ENCODE measurements at regions not wholly inside any gene's neighbourhood (a gene's known extent, or its start where the extent isn't known, plus 50 kb on each side); places are given as distances from the start of the nearest gene placed in this dataset.

DNA sequence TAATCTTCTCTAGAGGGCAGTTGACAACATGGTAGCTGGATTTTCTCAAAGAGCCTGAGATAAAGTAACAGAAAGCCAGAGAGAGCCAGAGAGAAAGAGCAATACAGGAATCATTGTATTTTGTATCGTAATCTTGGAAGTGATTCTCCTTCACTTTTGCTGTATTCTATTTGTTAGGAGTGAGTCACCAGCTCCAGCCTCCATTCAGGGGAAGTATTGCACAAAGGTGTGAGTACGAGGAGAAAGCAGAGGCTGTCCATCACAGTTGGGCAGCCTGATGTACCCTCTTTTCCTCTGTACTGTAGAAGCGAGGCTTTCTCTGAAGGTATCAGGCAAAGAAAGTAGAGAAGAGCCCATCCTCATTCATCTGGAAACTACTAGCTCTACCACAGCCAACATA lies 176.8 kb downstream of the KCNS3 start:
- Histone ChIP-seq H3K9me3 (ENCODE audit: control insufficient read depth, low read depth, low read length) (no peaks in the 10 kb centered on the region), H3K27ac (ENCODE audit: control insufficient read depth, insufficient read depth, low read length) (no peak overlapping the region), H3K4me3 (ENCODE audit: control insufficient read depth in 2 of 3, extremely low read depth in 1 of 3, insufficient read depth in 2 of 3, low read depth in 1 of 3, low read length in 3 of 3) (no peak overlapping the region), H3K9me1 (ENCODE audit: control insufficient read depth, extremely low read depth, insufficient read depth, low read length) (no peaks in the 10 kb centered on the region), H3K36me3 (ENCODE audit: control insufficient read depth in 2 of 2, extremely low read depth in 1 of 2, insufficient read depth in 2 of 2, low read length in 2 of 2) (no peaks in the 10 kb centered on the region), H3K4me2 (ENCODE audit: control insufficient read depth, extremely low read depth, insufficient read depth, low read depth, low read length) (no peak overlapping the region), H3K9ac (ENCODE audit: control insufficient read depth, extremely low read depth, insufficient read depth, low read length) (no peak overlapping the region), H3K4me1 (ENCODE audit: control insufficient read depth, extremely low read depth, insufficient read depth, low read length) (no peaks in the 10 kb centered on the region), H4K20me1 (ENCODE audit: control insufficient read depth, extremely low read depth, insufficient read depth, low read length) (no peaks in the 10 kb centered on the region), H3K27me3 (ENCODE audit: control insufficient read depth, extremely low read depth, insufficient read depth, low read length) (no peaks in the 10 kb centered on the region), H2AFZ (ENCODE audit: control insufficient read depth, low read length) (no peak overlapping the region), H3K79me2 (ENCODE audit: control insufficient read depth, insufficient read depth, low read length) (no peaks in the 10 kb centered on the region)
- dilution Hi-C loops (cut with MboI; ENCODE audit: extremely low pct_ligation_motif_present, low sequenced_read_pairs): no loop called here
- DNase-seq (ENCODE audit: low read depth, low spot score) (no peak), FAIRE-seq (no peak)
- TF ChIP-seq, protein P1, sequence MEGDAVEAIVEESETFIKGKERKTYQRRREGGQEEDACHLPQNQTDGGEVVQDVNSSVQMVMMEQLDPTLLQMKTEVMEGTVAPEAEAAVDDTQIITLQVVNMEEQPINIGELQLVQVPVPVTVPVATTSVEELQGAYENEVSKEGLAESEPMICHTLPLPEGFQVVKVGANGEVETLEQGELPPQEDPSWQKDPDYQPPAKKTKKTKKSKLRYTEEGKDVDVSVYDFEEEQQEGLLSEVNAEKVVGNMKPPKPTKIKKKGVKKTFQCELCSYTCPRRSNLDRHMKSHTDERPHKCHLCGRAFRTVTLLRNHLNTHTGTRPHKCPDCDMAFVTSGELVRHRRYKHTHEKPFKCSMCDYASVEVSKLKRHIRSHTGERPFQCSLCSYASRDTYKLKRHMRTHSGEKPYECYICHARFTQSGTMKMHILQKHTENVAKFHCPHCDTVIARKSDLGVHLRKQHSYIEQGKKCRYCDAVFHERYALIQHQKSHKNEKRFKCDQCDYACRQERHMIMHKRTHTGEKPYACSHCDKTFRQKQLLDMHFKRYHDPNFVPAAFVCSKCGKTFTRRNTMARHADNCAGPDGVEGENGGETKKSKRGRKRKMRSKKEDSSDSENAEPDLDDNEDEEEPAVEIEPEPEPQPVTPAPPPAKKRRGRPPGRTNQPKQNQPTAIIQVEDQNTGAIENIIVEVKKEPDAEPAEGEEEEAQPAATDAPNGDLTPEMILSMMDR (optimal IDR thresholded peaks at IDR 0.05 in 1 of 3, IDR thresholded peaks at IDR 0.05 in 1 of 3, conservative IDR thresholded peaks at IDR 0.05 in 1 of 3; ENCODE audit: extremely low read depth in 1 of 3, insufficient read depth in 2 of 3, low read length in 3 of 3): no peak
- no peak for TF ChIP-seq EZH2 (IDR thresholded peaks at IDR 0.05; ENCODE audit: low read length)

DNA sequence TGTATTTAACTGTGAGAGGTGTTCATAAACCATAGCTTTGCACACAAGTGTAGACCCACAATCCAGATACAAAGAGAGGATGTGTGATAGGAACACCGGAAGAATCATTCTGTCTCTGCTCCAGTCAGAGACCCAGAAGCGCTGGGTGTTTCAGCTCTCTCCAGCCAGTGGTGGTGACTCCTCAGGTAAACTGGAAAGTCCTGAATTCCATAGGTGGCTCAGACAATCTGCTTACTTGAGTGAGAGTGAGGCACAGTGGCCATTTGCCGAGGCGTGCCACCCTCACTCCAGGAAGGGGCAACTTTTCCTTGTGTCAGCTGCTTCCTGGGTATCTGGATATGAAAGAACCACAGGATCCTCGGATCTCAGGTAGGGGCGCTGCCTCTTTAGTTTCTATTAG lies 171.5 kb downstream of the KCNS3 start:
- DNase-seq (ENCODE audit: low read depth, low spot score): no peak
- no peaks in the 10 kb centered on the region for H3K36me3 ChIP-seq (ENCODE audit: control insufficient read depth in 2 of 2, extremely low read depth in 1 of 2, insufficient read depth in 2 of 2, low read length in 2 of 2)
- dilution Hi-C loops (cut with MboI; ENCODE audit: extremely low pct_ligation_motif_present, low sequenced_read_pairs): no loop called here
- no peak for TF ChIP-seq EZH2 (IDR thresholded peaks at IDR 0.05; ENCODE audit: low read length)
- TF ChIP-seq, protein P1 (optimal IDR thresholded peaks at IDR 0.05 in 1 of 3, IDR thresholded peaks at IDR 0.05 in 1 of 3, conservative IDR thresholded peaks at IDR 0.05 in 1 of 3; ENCODE audit: extremely low read depth in 1 of 3, insufficient read depth in 2 of 3, low read length in 3 of 3): no peak
- no peaks in the 10 kb centered on the region for H4K20me1 ChIP-seq (ENCODE audit: control insufficient read depth, extremely low read depth, insufficient read depth, low read length)
- no peak overlapping the region for H2AFZ ChIP-seq (ENCODE audit: control insufficient read depth, low read length)
- H3K9ac ChIP-seq (ENCODE audit: control insufficient read depth, extremely low read depth, insufficient read depth, low read length): no peak overlapping the region
- no peaks in the 10 kb centered on the region for H3K27me3 ChIP-seq (ENCODE audit: control insufficient read depth, extremely low read depth, insufficient read depth, low read length)
- H3K79me2 ChIP-seq (ENCODE audit: control insufficient read depth, insufficient read depth, low read length): no peaks in the 10 kb centered on the region
- FAIRE-seq: no peak
- no peak overlapping the region for H3K27ac ChIP-seq (ENCODE audit: control insufficient read depth, insufficient read depth, low read length)
- no peaks in the 10 kb centered on the region for H3K9me1 ChIP-seq (ENCODE audit: control insufficient read depth, extremely low read depth, insufficient read depth, low read length)
- H3K4me2 ChIP-seq (ENCODE audit: control insufficient read depth, extremely low read depth, insufficient read depth, low read depth, low read length): no peak overlapping the region
- H3K9me3 ChIP-seq (ENCODE audit: control insufficient read depth, low read depth, low read length): no peaks in the 10 kb centered on the region
- no peak overlapping the region for H3K4me3 ChIP-seq (ENCODE audit: control insufficient read depth in 2 of 3, extremely low read depth in 1 of 3, insufficient read depth in 2 of 3, low read depth in 1 of 3, low read length in 3 of 3)
- peaks cover 29% of the 10 kb centered on the region for H3K4me1 ChIP-seq (ENCODE audit: control insufficient read depth, extremely low read depth, insufficient read depth, low read length)

Measured in keratinocyte (primary cell).